ENCODE measurements at regions not wholly inside any gene's neighbourhood (a gene's known extent, or its start where the extent isn't known, plus 50 kb on each side); places are given as distances from the start of the nearest gene placed in this dataset. TPM values are rescaled to one million over a fixed set of nuclear protein-coding genes. Genes with fewer than 3 reads are reported as not detected.

- TF ChIP-seq REST (IDR thresholded peaks at IDR 0.05; ENCODE audit: low read depth, low read length) (no peak), NFYB (IDR thresholded peaks at IDR 0.05; ENCODE audit: insufficient read depth, low read depth, low read length) (no peak)
- TF ChIP-seq, protein P1, sequence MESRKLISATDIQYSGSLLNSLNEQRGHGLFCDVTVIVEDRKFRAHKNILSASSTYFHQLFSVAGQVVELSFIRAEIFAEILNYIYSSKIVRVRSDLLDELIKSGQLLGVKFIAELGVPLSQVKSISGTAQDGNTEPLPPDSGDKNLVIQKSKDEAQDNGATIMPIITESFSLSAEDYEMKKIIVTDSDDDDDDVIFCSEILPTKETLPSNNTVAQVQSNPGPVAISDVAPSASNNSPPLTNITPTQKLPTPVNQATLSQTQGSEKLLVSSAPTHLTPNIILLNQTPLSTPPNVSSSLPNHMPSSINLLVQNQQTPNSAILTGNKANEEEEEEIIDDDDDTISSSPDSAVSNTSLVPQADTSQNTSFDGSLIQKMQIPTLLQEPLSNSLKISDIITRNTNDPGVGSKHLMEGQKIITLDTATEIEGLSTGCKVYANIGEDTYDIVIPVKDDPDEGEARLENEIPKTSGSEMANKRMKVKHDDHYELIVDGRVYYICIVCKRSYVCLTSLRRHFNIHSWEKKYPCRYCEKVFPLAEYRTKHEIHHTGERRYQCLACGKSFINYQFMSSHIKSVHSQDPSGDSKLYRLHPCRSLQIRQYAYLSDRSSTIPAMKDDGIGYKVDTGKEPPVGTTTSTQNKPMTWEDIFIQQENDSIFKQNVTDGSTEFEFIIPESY (IDR thresholded peaks at IDR 0.05), result no peak
Observed at GRCh38 chr2:201532686-201533304, 81.3 kb downstream of the STRADB start (continued).

Small RNA genes lying in the stretch of these regions (small RNA-seq; reads per million reads assigned to genes)
- gene MTND4LP16, result not detected
